ENCODE measurements at regions not wholly inside any gene's neighbourhood (a gene's known extent, or its start where the extent isn't known, plus 50 kb on each side); places are given as distances from the start of the nearest gene placed in this dataset.

- TF ChIP-seq CTCF (IDR thresholded peaks at IDR 0.05) (no peak), POLR2AphosphoS5 (IDR thresholded peaks at IDR 0.05) (no peak), POLR2A (IDR thresholded peaks at IDR 0.05) (no peak)
Observed at GRCh38 chr4:29553846-29554245, 1166.3 kb upstream of the PCDH7 start.

Data from suprapubic skin (tissue), 4 donors.